K562 (cell line): ENCODE measurements at regions not wholly inside any gene's neighbourhood (a gene's known extent, or its start where the extent isn't known, plus 50 kb on each side); places are given as distances from the start of the nearest gene placed in this dataset.

ENCODE experiments used
- ATAC-seq: fragments of 200-7000 bp; cut with Tn5 transposase; 3 replicates; pipeline ENCODE4 v1.9.1; 2020; ENCODE audit warnings: moderate library complexity
- BruUV-seq: library from RNA; stranded (reverse); fragments of 400-500 nt; replicated peaks from 2 replicates; lab custom pipeline; 2021; lab: Mats Ljungman, UMichigan
- CTCF ChIA-PET: fragments of 300-600 bp; formaldehyde crosslinking; extraction: SDS; loops from one replicate; lab custom pipeline; 2021; ENCODE audit warnings: low intra/inter-chr PET ratio; lab: Yijun Ruan, JAX
- POLR2A ChIA-PET: fragments of 300-600, 350-650 bp; sonication (Branson Sonifier 250); formaldehyde crosslinking; extraction: SDS; loops from one replicate; lab custom pipeline; 2021; ENCODE audit warnings: antibody characterized with exemption, inconsistent platforms; lab: Yijun Ruan, JAX
- DNase-seq, 4 experiments: peaks; one replicate each; pipeline versions ENCODE4 v3.0.0 to v3.0.0-alpha.2; 2011 to 2018; ENCODE audit warnings: low spot score in 3 of 4, mixed read lengths in 3 of 4; ENCODE audit errors: extremely low read depth in 1 of 4
- FAIRE-seq: peaks from 2 replicates; lab custom pipeline; 2011; peaks lifted over from hg19 to GRCh38; lab: Jason Lieb, UNC
- H2AFZ ChIP-seq: 2 replicates; pipeline ENCODE4 v1.6.0; 2011; ENCODE audit warnings: low read depth, low read length, control low read depth, inconsistent platforms
- H3K27ac ChIP-seq: fragments of 200-600 bp; 3 replicates; pipeline ENCODE4 v1.8.0; 2011; ENCODE audit warnings: low read depth, mild to moderate bottlenecking, control low read depth, inconsistent platforms, low read length, moderate library complexity, mixed read lengths; ENCODE audit errors: extremely low read depth
- H3K27me3 ChIP-seq, 2 experiments: fragments of 300-600 bp in 1 of 2; 2 replicates in 1 of 2; 3 replicates in 1 of 2; pipeline versions ENCODE4 v1.6.0 to v1.8.0; 2011; ENCODE audit warnings: inconsistent platforms in 2 of 2, low read length in 2 of 2, mild to moderate bottlenecking in 1 of 2, mixed read lengths in 1 of 2, moderate library complexity in 1 of 2; ENCODE audit not compliant: control insufficient read depth in 2 of 2, insufficient read depth in 2 of 2
- H3K36me3 ChIP-seq: fragments of 300-600 bp; 3 replicates; pipeline ENCODE4 v1.8.0; 2011; ENCODE audit warnings: mild to moderate bottlenecking, low read length, inconsistent platforms; ENCODE audit not compliant: control insufficient read depth, insufficient read depth
- H3K4me1 ChIP-seq, 2 experiments: fragments of 200-600 bp in 1 of 2; replicated peaks in 1 of 2; 2 replicates in 1 of 2; 3 replicates in 1 of 2; pipeline versions ENCODE4 v1.5.1 to v1.8.0; 2011; ENCODE audit warnings: inconsistent platforms in 2 of 2, low read length in 2 of 2, mild to moderate bottlenecking in 1 of 2, mixed read lengths in 1 of 2, moderate library complexity in 1 of 2; ENCODE audit not compliant: control insufficient read depth in 2 of 2, insufficient read depth in 2 of 2
- H3K4me2 ChIP-seq: 2 replicates; pipeline ENCODE4 v1.6.1; 2011; ENCODE audit warnings: low read length, control low read depth, inconsistent platforms, mixed read lengths; ENCODE audit not compliant: insufficient read depth
- H3K4me3 ChIP-seq: fragments of 200-600 bp; sonication (generic), shearing (Covaris generic); 2 replicates; pipeline ENCODE4 v1.5.1; 2016; ENCODE audit warnings: control low read depth, inconsistent platforms
- H3K79me2 ChIP-seq: fragments of 200-600 bp; 3 replicates; pipeline ENCODE4 v1.8.0; 2011; ENCODE audit warnings: low read length, inconsistent platforms; ENCODE audit not compliant: control insufficient read depth, insufficient read depth
- H3K9ac ChIP-seq, 2 experiments: 2 replicates each; pipeline versions ENCODE4 v1.6.0 to v1.6.1; 2011; ENCODE audit warnings: low read depth in 2 of 2, low read length in 2 of 2, control low read depth in 1 of 2, inconsistent platforms in 1 of 2, mild to moderate bottlenecking in 1 of 2, mixed read lengths in 1 of 2; ENCODE audit not compliant: insufficient read depth in 1 of 2
- H3K9me1 ChIP-seq: one replicate; pipeline ENCODE4 v1.6.0; 2011; ENCODE audit warnings: inconsistent platforms, mild to moderate bottlenecking, low read length, moderate library complexity; ENCODE audit not compliant: control insufficient read depth, insufficient read depth
- H3K9me3 ChIP-seq: replicated peaks from 2 replicates; pipeline ENCODE4 v1.5.1; 2011; ENCODE audit warnings: low read depth, low read length, inconsistent platforms; ENCODE audit not compliant: control insufficient read depth, insufficient read depth
- H4K20me1 ChIP-seq: replicated peaks from 2 replicates; pipeline ENCODE4 v1.6.1; 2011; ENCODE audit warnings: low read length, inconsistent platforms, mixed read lengths; ENCODE audit not compliant: control insufficient read depth, insufficient read depth
- ASH1L ChIP-seq: fragments of 450-650 bp; IDR thresholded peaks from 2 replicates; pipeline ENCODE4 v1.6.1; 2018; ENCODE audit warnings: borderline replicate concordance, mild to moderate bottlenecking, low read depth; ENCODE audit not compliant: partially characterized antibody
- ATF1 ChIP-seq, 2 experiments: fragments of 450-650 bp in 1 of 2; IDR thresholded peaks; 2 replicates each; pipeline ENCODE4 v1.6.1; 2016; ENCODE audit warnings: missing compliant biosample characterization in 1 of 2, missing genetic modification characterization in 1 of 2
- ERF ChIP-seq: fragments of 450-650 bp; formaldehyde crosslinking; IDR thresholded peaks from 2 replicates; pipeline ENCODE4 v1.4.0; 2020; ENCODE audit warnings: mild to moderate bottlenecking, mixed read lengths
- FOSL1 ChIP-seq: fragments of 200-800 bp; sonication (Bioruptor generic); conservative IDR thresholded peaks from 2 replicates; pipeline ENCODE4 v1.6.1; 2016; ENCODE audit warnings: missing genetic modification characterization, missing compliant biosample characterization
- GTF2A2 ChIP-seq: IDR thresholded peaks from 2 replicates; pipeline ENCODE4 v1.6.1; 2016; ENCODE audit warnings: mild to moderate bottlenecking, missing genetic modification characterization, missing compliant biosample characterization
- HDAC3 ChIP-seq: fragments of 450-650 bp; IDR thresholded peaks from 2 replicates; pipeline ENCODE4 v1.6.1; 2018; ENCODE audit warnings: borderline replicate concordance, mild to moderate bottlenecking, moderate library complexity; ENCODE audit not compliant: partially characterized antibody
- HDGF ChIP-seq: fragments of 450-650 bp; IDR thresholded peaks from 2 replicates; pipeline ENCODE4 v1.6.1; 2016
- KHSRP ChIP-seq: fragments of 450-650 bp; IDR thresholded peaks from 2 replicates; pipeline ENCODE4 v1.6.1; 2017
- MIER1 ChIP-seq: fragments of 450-650 bp; IDR thresholded peaks from 2 replicates; pipeline ENCODE4 v1.6.1; 2016; ENCODE audit warnings: antibody characterized with exemption, mild to moderate bottlenecking, low read depth
- NFYB ChIP-seq: IDR thresholded peaks from 2 replicates; pipeline ENCODE4 v1.6.1; 2011; ENCODE audit warnings: mild to moderate bottlenecking, moderate library complexity; ENCODE audit not compliant: insufficient read length; ENCODE audit errors: extremely low read depth
- PHB2 ChIP-seq: fragments of 450-650 bp; IDR thresholded peaks from 2 replicates; pipeline ENCODE4 v1.6.1; 2017; ENCODE audit warnings: low read depth
- POLR3A ChIP-seq: IDR thresholded peaks from 2 replicates; pipeline ENCODE4 v1.6.1; 2011; ENCODE audit warnings: borderline replicate concordance, mild to moderate bottlenecking, moderate library complexity; ENCODE audit not compliant: insufficient read length, insufficient read depth; ENCODE audit errors: extremely low read depth
- PRMT5 ChIP-seq: sonication (generic); formaldehyde crosslinking; IDR thresholded peaks from 2 replicates; pipeline ENCODE4 v1.5.0; 2020; ENCODE audit warnings: missing genetic modification reagents
- TFAM ChIP-seq: fragments of 250-450 bp; sonication (Bioruptor Pico); conservative IDR thresholded peaks from 2 replicates; pipeline ENCODE4 v1.5.0; 2021; ENCODE audit warnings: mild to moderate bottlenecking, moderate library complexity
- UBTF ChIP-seq, 2 experiments: IDR thresholded peaks; 2 replicates each; pipeline ENCODE4 v1.6.1; 2012; ENCODE audit warnings: improper control_type of control experiment in 2 of 2, low read depth in 2 of 2, low read length in 2 of 2, borderline replicate concordance in 1 of 2
- ZEB2 ChIP-seq: fragments of 450-650 bp; IDR thresholded peaks from 2 replicates; pipeline ENCODE4 v1.6.1; 2016
- ZNF212 ChIP-seq: fragments of 450-650 bp; formaldehyde crosslinking; IDR thresholded peaks from 2 replicates; pipeline ENCODE4 v1.4.0; 2020; ENCODE audit warnings: mild to moderate bottlenecking
- WGBS: fragments of 100-300 bp; shearing (Covaris generic); methylation state at CpG from one replicate; pipeline ENCODE4 v1.1.6; 2016; ENCODE audit warnings: low coverage, mixed read lengths; ENCODE audit not compliant: insufficient coverage; ENCODE audit errors: missing lambda C conversion rate; 5-methylcytosine and 5-hydroxymethylcytosine counted together
- in situ Hi-C: fragments of 300-500 bp; cut with MboI; formaldehyde crosslinking; loops from 4 replicates; pipeline ENCODE4 v1.15.0; 2018; ENCODE audit warnings: inconsistent platforms, mixed read lengths
- intact Hi-C: fragments of 100-400 bp; cut with micrococcal nuclease; formaldehyde crosslinking; loops from 2 replicates; pipeline ENCODE4 v1.14.2; 2022
- TF ChIP-seq, protein P1 (sequence below): fragments of 250-450 bp; sonication (Bioruptor Pico); IDR thresholded peaks from 2 replicates; pipeline ENCODE4 v1.4.0; 2020; ENCODE audit warnings: mild to moderate bottlenecking
- TF ChIP-seq, protein P2 (sequence below): sonication (generic); formaldehyde crosslinking; IDR thresholded peaks from 2 replicates; pipeline ENCODE4 v1.4.0; 2020; ENCODE audit warnings: mild to moderate bottlenecking, missing genetic modification reagents

- no peaks in the 10 kb centered on the region for H4K20me1 ChIP-seq
- no peaks in the 10 kb centered on the region for H3K27me3 ChIP-seq
- H3K79me2 ChIP-seq, result no peaks in the 10 kb centered on the region
- FAIRE-seq, result no peak
- in situ Hi-C loops (no loop called here), intact Hi-C loops (loop anchor here (10.0 kb wide), 1 partner anchor 195 kb away; the partner anchor contains the start of gene KIF2B)
- ChIA-PET POLR2A (interaction anchor here (1.2 kb wide), 1 partner anchor 11 kb away, joined by 4 read pairs; no protein-coding TSS in a partner anchor), CTCF (no interaction called here)
- peak overlapping the region; percentile 44 for H2AFZ ChIP-seq
- TF ChIP-seq ZNF212 (CRISPR knock-in tag) (no peak), UBTF (IDR thresholded peaks at IDR 0.05; ENCODE audit: borderline replicate concordance in 1 of 2, low read depth in 2 of 2, low read length in 2 of 2) (no peak), KHSRP (no peak), FOSL1 (tag) (no peak), GTF2A2 (tag) (no peak), TFAM (CRISPR knock-in tag) (no peak), ZEB2 (no peak), NFYB (no peak), ERF (CRISPR knock-in tag) (no peak), HDGF (no peak), PHB2 (no peak), HDAC3 (no peak), ATF1 (CRISPR knock-in tag; IDR thresholded peaks at IDR 0.05) (no peak), ATF1 (tag; IDR thresholded peaks at IDR 0.05) (no peak), MIER1 (no peak), PRMT5 (CRISPR knock-in tag) (no peak), POLR3A (no peak), ASH1L (no peak)
- TF ChIP-seq, protein P1, sequence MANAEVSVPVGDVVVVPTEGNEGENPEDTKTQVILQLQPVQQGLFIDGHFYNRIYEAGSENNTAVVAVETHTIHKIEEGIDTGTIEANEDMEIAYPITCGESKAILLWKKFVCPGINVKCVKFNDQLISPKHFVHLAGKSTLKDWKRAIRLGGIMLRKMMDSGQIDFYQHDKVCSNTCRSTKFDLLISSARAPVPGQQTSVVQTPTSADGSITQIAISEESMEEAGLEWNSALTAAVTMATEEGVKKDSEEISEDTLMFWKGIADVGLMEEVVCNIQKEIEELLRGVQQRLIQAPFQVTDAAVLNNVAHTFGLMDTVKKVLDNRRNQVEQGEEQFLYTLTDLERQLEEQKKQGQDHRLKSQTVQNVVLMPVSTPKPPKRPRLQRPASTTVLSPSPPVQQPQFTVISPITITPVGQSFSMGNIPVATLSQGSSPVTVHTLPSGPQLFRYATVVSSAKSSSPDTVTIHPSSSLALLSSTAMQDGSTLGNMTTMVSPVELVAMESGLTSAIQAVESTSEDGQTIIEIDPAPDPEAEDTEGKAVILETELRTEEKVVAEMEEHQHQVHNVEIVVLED (CRISPR knock-in tag), result no peak
- TF ChIP-seq, protein P2, sequence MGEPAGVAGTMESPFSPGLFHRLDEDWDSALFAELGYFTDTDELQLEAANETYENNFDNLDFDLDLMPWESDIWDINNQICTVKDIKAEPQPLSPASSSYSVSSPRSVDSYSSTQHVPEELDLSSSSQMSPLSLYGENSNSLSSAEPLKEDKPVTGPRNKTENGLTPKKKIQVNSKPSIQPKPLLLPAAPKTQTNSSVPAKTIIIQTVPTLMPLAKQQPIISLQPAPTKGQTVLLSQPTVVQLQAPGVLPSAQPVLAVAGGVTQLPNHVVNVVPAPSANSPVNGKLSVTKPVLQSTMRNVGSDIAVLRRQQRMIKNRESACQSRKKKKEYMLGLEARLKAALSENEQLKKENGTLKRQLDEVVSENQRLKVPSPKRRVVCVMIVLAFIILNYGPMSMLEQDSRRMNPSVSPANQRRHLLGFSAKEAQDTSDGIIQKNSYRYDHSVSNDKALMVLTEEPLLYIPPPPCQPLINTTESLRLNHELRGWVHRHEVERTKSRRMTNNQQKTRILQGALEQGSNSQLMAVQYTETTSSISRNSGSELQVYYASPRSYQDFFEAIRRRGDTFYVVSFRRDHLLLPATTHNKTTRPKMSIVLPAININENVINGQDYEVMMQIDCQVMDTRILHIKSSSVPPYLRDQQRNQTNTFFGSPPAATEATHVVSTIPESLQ, result no peak
- H3K4me2 ChIP-seq, result no peak overlapping the region
- H3K9me1 ChIP-seq, result no peaks in the 10 kb centered on the region
- no peaks in the 10 kb centered on the region; a peak in 3 of 5 replicates for H3K4me1 ChIP-seq
- H3K36me3 ChIP-seq, result no peaks in the 10 kb centered on the region
- H3K9ac ChIP-seq, result no peak overlapping the region
- BruUV-seq, result no TSS peak
- no peaks in the 10 kb centered on the region for H3K9me3 ChIP-seq
- DNase-seq, result no peak
- H3K27ac ChIP-seq, result no peak overlapping the region
- 43% methylated on average over 3 of the region's 3 CpGs for WGBS
- no peak overlapping the region for H3K4me3 ChIP-seq
- peak; percentile 38 for ATAC-seq
Measured at GRCh38 chr17:53630115-53630514, 192.6 kb upstream of the KIF2B start.
